ENCODE measurements at regions not wholly inside any gene's neighbourhood (a gene's known extent, or its start where the extent isn't known, plus 50 kb on each side); places are given as distances from the start of the nearest gene placed in this dataset.

DNA sequence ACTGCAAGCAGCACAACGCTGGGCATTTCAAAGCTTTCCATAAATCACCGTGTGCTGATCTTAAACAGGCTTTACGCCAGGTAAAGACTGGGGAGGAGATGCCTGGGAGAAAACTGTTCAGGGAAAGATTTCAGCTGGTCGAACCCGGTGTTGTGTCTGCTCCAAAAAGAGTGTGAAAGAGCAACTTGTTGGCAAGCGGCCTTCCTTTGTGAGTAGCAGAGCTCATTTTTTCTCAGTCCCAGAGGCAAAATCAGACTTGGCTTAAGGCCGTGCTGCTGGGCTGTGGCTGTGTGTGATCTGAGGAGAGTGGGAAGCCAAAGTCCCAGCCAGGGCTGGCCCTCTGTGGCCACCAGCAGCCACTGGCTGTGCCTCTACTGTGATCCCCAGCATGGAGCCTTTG lies 75.7 kb upstream of the E2F8 start:
- Mint-ChIP-seq H3K4me3 (no peak overlapping the region), H3K4me1 (peaks cover 0 to 1% (median 0%) of the 10 kb centered on the region in 3 donors), H3K9me3 (no peaks in the 10 kb centered on the region), H3K36me3 (no peaks in the 10 kb centered on the region), H3K27me3 (peaks cover 16 to 21% of the 10 kb centered on the region in 2 donors), H3K27ac (no peak overlapping the region)
- no peak for DNase-seq
- H3K9me3 ChIP-seq = no peaks in the 10 kb centered on the region
- peaks cover 2 to 15% of the 10 kb centered on the region in 2 experiments for H3K27me3 ChIP-seq (replicated peaks in 1 of 2; ENCODE audit: control insufficient read depth in 2 of 2, extremely low read depth in 1 of 2, insufficient read depth in 2 of 2, low read length in 1 of 2)
- H3K4me1 ChIP-seq (ENCODE audit: control insufficient read depth in 1 of 2, extremely low read depth in 1 of 2, insufficient read depth in 2 of 2, low read length in 2 of 2) = peaks cover 0 to 5% of the 10 kb centered on the region in 2 experiments
- ATAC-seq (replicated peaks in 1 of 4) = no peak
- CTCF ChIA-PET = no interaction called here
- POLR2A ChIA-PET = no interaction called here
- no peak overlapping the region for H3K27ac ChIP-seq (ENCODE audit: low read length)
- no peak overlapping the region for H3K4me3 ChIP-seq (ENCODE audit: control insufficient read depth in 1 of 2, extremely low read depth in 1 of 2, low read length in 1 of 2)
- no peaks in the 10 kb centered on the region for H3K36me3 ChIP-seq (ENCODE audit: control insufficient read depth in 2 of 2, extremely low read depth in 1 of 2, insufficient read depth in 1 of 2, low read length in 1 of 2)
- 90% methylated on average over 5 of the region's 7 CpGs for WGBS (ENCODE audit: insufficient coverage)

DNA sequence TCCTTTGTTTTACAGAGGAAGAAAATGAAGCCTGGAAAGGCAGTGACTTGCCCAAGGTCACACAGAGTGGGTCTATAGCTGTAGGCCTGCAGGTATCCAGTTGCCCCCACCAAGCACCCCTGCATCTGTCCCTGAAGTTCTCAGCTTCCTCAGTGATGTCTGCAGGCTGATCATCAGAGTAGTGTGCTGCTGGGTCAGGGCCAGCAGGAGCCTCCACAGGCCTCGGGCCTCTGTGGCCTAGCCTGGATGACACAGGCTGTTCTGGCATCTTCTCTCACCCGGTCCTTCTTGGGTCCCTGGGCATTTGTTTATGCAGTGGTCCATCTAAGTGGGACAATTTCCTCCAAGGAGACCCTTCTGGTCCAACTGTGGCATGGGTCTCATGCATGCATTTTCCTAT lies 74.8 kb upstream of the E2F8 start:
- no peaks in the 10 kb centered on the region for H3K36me3 ChIP-seq (ENCODE audit: control insufficient read depth in 2 of 2, extremely low read depth in 1 of 2, insufficient read depth in 1 of 2, low read length in 1 of 2)
- 100% methylated on average over 1 of the region's 2 CpGs for WGBS (ENCODE audit: insufficient coverage)
- no peak overlapping the region for H3K27ac Mint-ChIP-seq
- POLR2A ChIA-PET = no interaction called here
- H3K4me1 Mint-ChIP-seq = peaks cover 0 to 2% (median 0%) of the 10 kb centered on the region in 3 donors
- ATAC-seq (replicated peaks in 1 of 4) = no peak
- H3K27ac ChIP-seq (ENCODE audit: low read length) = no peak overlapping the region
- DNase-seq = no peak
- H3K4me3 ChIP-seq (ENCODE audit: control insufficient read depth in 1 of 2, extremely low read depth in 1 of 2, low read length in 1 of 2) = no peak overlapping the region
- no peak overlapping the region for H3K4me3 Mint-ChIP-seq
- CTCF ChIA-PET = no interaction called here
- no peaks in the 10 kb centered on the region for H3K36me3 Mint-ChIP-seq
- no peaks in the 10 kb centered on the region for H3K9me3 ChIP-seq
- peaks cover 11 to 15% of the 10 kb centered on the region in 2 donors for H3K27me3 Mint-ChIP-seq
- H3K4me1 ChIP-seq (ENCODE audit: control insufficient read depth in 1 of 2, extremely low read depth in 1 of 2, insufficient read depth in 2 of 2, low read length in 2 of 2) = peaks cover 0 to 5% of the 10 kb centered on the region in 2 experiments
- H3K27me3 ChIP-seq (replicated peaks in 1 of 2; ENCODE audit: control insufficient read depth in 2 of 2, extremely low read depth in 1 of 2, insufficient read depth in 2 of 2, low read length in 1 of 2) = peaks cover 0 to 15% of the 10 kb centered on the region in 2 experiments
- H3K9me3 Mint-ChIP-seq = no peaks in the 10 kb centered on the region

DNA sequence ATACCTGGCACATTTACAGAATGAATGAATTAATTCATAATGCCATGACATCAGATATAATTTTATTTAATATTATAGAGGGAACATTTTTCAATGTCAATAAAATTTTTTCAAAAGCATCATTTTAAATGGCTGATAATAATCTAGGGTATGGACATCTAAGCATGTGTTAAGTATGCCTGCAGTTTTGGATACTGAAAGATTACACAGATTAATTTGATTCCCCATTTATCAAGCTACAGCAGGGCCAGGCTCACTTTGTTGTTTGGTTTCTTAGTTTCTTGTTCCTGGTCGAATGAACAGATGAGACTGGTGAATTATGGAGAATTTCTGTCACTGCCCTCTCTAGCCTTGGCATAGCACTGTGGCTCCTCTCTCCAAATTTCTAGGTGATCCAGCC lies 72.4 kb upstream of the E2F8 start:
- no peaks in the 10 kb centered on the region for H3K36me3 Mint-ChIP-seq
- H3K27me3 Mint-ChIP-seq = peaks cover 6 to 8% of the 10 kb centered on the region in 2 donors
- peaks cover 0 to 2% (median 0%) of the 10 kb centered on the region in 3 donors for H3K4me1 Mint-ChIP-seq
- no peaks in the 10 kb centered on the region for H3K36me3 ChIP-seq (ENCODE audit: control insufficient read depth in 2 of 2, extremely low read depth in 1 of 2, insufficient read depth in 1 of 2, low read length in 1 of 2)
- DNase-seq (no peak), ATAC-seq (replicated peaks in 1 of 4) (no peak)
- ChIA-PET CTCF (interaction anchor here in 1 of 2 donors (0.5 kb wide), 1 partner anchor 30 kb away, joined by 3 read pairs; no protein-coding TSS in a partner anchor), POLR2A (no interaction called here)
- H3K9me3 ChIP-seq = no peaks in the 10 kb centered on the region
- no peaks in the 10 kb centered on the region for H3K9me3 Mint-ChIP-seq
- no peak overlapping the region for H3K4me3 ChIP-seq (ENCODE audit: control insufficient read depth in 1 of 2, extremely low read depth in 1 of 2, low read length in 1 of 2)
- H3K27ac ChIP-seq (ENCODE audit: low read length) = no peak overlapping the region
- H3K4me3 Mint-ChIP-seq = no peak overlapping the region
- WGBS (ENCODE audit: insufficient coverage) = no CpG with 5 or more reads among the region's 1 CpG
- peaks cover 0 to 15% of the 10 kb centered on the region in 2 experiments for H3K27me3 ChIP-seq (replicated peaks in 1 of 2; ENCODE audit: control insufficient read depth in 2 of 2, extremely low read depth in 1 of 2, insufficient read depth in 2 of 2, low read length in 1 of 2)
- peaks cover 0 to 5% of the 10 kb centered on the region in 2 experiments for H3K4me1 ChIP-seq (ENCODE audit: control insufficient read depth in 1 of 2, extremely low read depth in 1 of 2, insufficient read depth in 2 of 2, low read length in 2 of 2)
- H3K27ac Mint-ChIP-seq = no peak overlapping the region

DNA sequence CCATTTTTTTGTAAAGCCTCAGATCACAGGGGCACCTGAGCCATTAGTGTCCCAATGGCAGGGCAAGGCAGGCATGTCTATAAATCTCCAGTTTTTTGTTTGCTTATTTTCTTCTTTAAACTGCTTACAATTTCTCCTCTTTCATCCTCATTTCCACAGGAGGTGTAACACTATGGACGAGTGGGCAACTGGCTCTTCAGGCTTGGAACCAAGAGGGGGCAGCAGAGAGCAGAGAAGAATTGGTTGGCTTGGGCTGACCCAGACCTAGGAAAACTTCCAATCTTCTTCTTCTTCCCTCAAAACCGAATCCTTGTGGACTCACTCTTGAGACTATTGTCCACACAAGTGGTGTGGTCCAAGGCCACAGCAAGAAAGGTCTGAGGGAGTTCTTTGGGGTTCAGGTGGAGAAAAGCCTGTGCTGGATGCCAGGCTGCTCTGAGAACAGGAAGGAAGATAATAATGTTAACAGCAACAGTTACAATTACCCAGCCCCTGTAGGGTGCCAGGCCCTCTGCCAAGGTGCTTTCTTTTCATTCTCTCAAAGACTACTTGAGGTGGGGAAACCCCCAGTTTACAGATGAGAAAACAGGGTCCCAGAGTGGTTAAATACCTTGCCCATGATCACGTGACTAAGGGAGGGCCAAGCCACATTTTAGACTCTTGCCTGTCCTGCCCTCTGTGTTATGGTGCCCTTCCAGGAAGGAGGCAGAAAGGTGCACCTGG lies 70.7 kb upstream of the E2F8 start:
- Histone ChIP-seq H3K27ac (ENCODE audit: low read length) (no peak overlapping the region), H3K4me1 (ENCODE audit: control insufficient read depth in 1 of 2, extremely low read depth in 1 of 2, insufficient read depth in 2 of 2, low read length in 2 of 2) (peaks cover 0 to 5% of the 10 kb centered on the region in 2 experiments), H3K27me3 (replicated peaks in 1 of 2; ENCODE audit: control insufficient read depth in 2 of 2, extremely low read depth in 1 of 2, insufficient read depth in 2 of 2, low read length in 1 of 2) (peaks cover 0 to 7% of the 10 kb centered on the region in 2 experiments), H3K4me3 (ENCODE audit: control insufficient read depth in 1 of 2, extremely low read depth in 1 of 2, low read length in 1 of 2) (no peak overlapping the region), H3K9me3 (no peaks in the 10 kb centered on the region), H3K36me3 (ENCODE audit: control insufficient read depth in 2 of 2, extremely low read depth in 1 of 2, insufficient read depth in 1 of 2, low read length in 1 of 2) (no peaks in the 10 kb centered on the region)
- POLR2A ChIA-PET = no interaction called here
- peak in 17 of 35 experiments; percentile 2 to 43 (median 12) for DNase-seq
- Mint-ChIP-seq H3K4me1 (peaks cover 0 to 2% (median 0%) of the 10 kb centered on the region in 3 donors), H3K9me3 (no peaks in the 10 kb centered on the region), H3K27ac (no peak overlapping the region), H3K36me3 (no peaks in the 10 kb centered on the region), H3K27me3 (peaks cover 11 to 12% of the 10 kb centered on the region in 2 donors), H3K4me3 (no peak overlapping the region)
- CTCF ChIA-PET = no interaction called here
- 67% methylated on average over 1 of the region's 3 CpGs for WGBS (ENCODE audit: insufficient coverage)
- no peak for ATAC-seq (replicated peaks in 1 of 4)

DNA sequence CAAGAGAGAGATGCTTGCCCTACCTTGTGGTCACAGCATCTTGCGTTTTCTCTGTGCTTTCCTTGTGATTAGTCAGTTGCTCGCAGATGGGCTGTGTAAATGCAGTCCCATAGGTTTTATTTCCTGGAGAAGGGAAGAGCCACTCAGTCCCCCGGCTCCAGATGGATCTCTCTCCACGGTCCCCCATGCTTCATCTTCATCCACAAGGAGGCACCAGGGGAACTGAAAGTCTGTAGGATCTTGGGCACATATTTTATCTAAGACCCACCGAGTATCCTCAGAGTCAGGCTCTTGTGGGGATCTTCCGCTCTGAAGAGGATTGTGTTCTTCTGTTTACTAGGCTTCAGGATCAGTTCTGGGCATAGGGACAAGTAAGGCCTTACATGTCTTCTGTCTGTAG lies 66.8 kb upstream of the E2F8 start:
- Histone ChIP-seq H3K27ac (ENCODE audit: low read length) (no peak overlapping the region), H3K36me3 (ENCODE audit: control insufficient read depth in 2 of 2, extremely low read depth in 1 of 2, insufficient read depth in 1 of 2, low read length in 1 of 2) (no peaks in the 10 kb centered on the region), H3K27me3 (replicated peaks in 1 of 2; ENCODE audit: control insufficient read depth in 2 of 2, extremely low read depth in 1 of 2, insufficient read depth in 2 of 2, low read length in 1 of 2) (peaks cover 0 to 7% of the 10 kb centered on the region in 2 experiments), H3K9me3 (no peaks in the 10 kb centered on the region), H3K4me1 (ENCODE audit: control insufficient read depth in 1 of 2, extremely low read depth in 1 of 2, insufficient read depth in 2 of 2, low read length in 2 of 2) (peaks cover 0 to 5% of the 10 kb centered on the region in 2 experiments), H3K4me3 (ENCODE audit: control insufficient read depth in 1 of 2, extremely low read depth in 1 of 2, low read length in 1 of 2) (no peak overlapping the region)
- Mint-ChIP-seq H3K4me3 (no peak overlapping the region), H3K36me3 (no peaks in the 10 kb centered on the region), H3K9me3 (no peaks in the 10 kb centered on the region), H3K27me3 (peaks cover 11 to 20% of the 10 kb centered on the region in 2 donors), H3K4me1 (peaks cover 0 to 2% (median 0%) of the 10 kb centered on the region in 3 donors), H3K27ac (no peak overlapping the region)
- ChIA-PET POLR2A (no interaction called here), CTCF (no interaction called here)
- DNase-seq (no peak), ATAC-seq (replicated peaks in 1 of 4) (no peak)
- WGBS (ENCODE audit: insufficient coverage) = 100% methylated on average over 1 of the region's 6 CpGs

DNA sequence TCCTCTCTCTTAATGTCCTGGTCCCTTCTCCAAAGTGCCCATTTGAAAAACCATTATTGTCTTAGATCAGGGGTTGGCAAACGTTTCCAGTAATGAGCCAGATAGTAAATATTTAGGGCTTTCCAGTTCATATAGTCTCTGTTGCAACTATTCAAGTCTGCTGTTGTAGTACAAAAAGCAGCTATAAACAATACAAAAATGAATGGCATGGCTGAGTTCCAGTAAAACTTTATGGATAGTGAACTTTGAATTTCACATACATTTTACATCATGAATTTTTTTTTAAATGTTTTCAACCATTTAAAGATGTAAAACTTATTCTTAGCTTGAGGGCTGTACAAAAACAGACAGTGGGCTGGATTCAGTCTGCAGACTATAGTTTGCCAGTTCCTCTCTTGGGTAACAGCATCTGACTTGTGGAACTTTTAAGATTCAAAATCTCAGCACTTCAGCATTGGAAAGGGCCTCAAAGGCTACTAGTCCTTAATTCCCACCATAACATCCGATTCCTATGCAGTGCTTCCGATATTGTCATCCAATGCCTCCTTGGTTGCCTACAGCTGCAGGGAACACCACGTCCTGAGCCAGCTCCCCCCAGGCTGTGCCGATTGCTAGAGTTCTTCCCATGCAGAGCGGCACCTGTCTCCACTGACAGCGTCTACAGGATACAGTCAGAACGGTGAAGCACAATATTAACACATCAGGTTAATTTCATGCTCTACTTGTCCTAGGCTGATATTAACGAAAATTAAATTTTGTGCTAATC lies 65.6 kb upstream of the E2F8 start:
- ATAC-seq (replicated peaks in 1 of 4) = no peak
- Histone ChIP-seq H3K4me1 (ENCODE audit: control insufficient read depth in 1 of 2, extremely low read depth in 1 of 2, insufficient read depth in 2 of 2, low read length in 2 of 2) (no peaks in the 10 kb centered on the region), H3K27me3 (replicated peaks in 1 of 2; ENCODE audit: control insufficient read depth in 2 of 2, extremely low read depth in 1 of 2, insufficient read depth in 2 of 2, low read length in 1 of 2) (peaks cover 0 to 7% of the 10 kb centered on the region in 2 experiments), H3K4me3 (ENCODE audit: control insufficient read depth in 1 of 2, extremely low read depth in 1 of 2, low read length in 1 of 2) (no peak overlapping the region), H3K36me3 (ENCODE audit: control insufficient read depth in 2 of 2, extremely low read depth in 1 of 2, insufficient read depth in 1 of 2, low read length in 1 of 2) (no peaks in the 10 kb centered on the region), H3K9me3 (no peaks in the 10 kb centered on the region), H3K27ac (ENCODE audit: low read length) (no peak overlapping the region)
- no peaks in the 10 kb centered on the region for H3K4me1 Mint-ChIP-seq
- ChIA-PET POLR2A (no interaction called here), CTCF (no interaction called here)
- no peak overlapping the region for H3K27ac Mint-ChIP-seq
- no peaks in the 10 kb centered on the region for H3K9me3 Mint-ChIP-seq
- H3K27me3 Mint-ChIP-seq = peaks cover 11 to 24% of the 10 kb centered on the region in 2 donors
- 91% methylated on average over 5 of the region's 9 CpGs for WGBS (ENCODE audit: insufficient coverage)
- no peaks in the 10 kb centered on the region for H3K36me3 Mint-ChIP-seq
- no peak for DNase-seq
- no peak overlapping the region for H3K4me3 Mint-ChIP-seq
